GM12892 (cell line): ENCODE measurements at regions not wholly inside any gene's neighbourhood (a gene's known extent, or its start where the extent isn't known, plus 50 kb on each side); places are given as distances from the start of the nearest gene placed in this dataset.

Experiments
- DNase-seq: peaks from one replicate; pipeline ENCODE4 v3.0.0; 2011; ENCODE audit not compliant: insufficient read length
- FAIRE-seq: peaks from 2 replicates; lab custom pipeline; 2011; peaks lifted over from hg19 to GRCh38; lab: Jason Lieb, UNC
- POLR2A ChIP-seq: IDR thresholded peaks from 2 replicates; pipeline ENCODE4 v1.6.1; 2011; ENCODE audit warnings: low read depth, low read length, control low read depth
- POLR2AphosphoS5 ChIP-seq: IDR thresholded peaks from 2 replicates; pipeline ENCODE4 v1.6.1; 2011; ENCODE audit warnings: low read depth, low read length, control low read depth
- TAF1 ChIP-seq: IDR thresholded peaks from 2 replicates; pipeline ENCODE4 v1.6.1; 2011; ENCODE audit warnings: low read depth, mild to moderate bottlenecking, control low read depth, low read length, borderline replicate concordance

GRCh38 chr2:216791303-216791702 is 68.6 kb downstream of the TNP1 start:
- DNase-seq (no peak), FAIRE-seq (no peak)
- no peak for TF ChIP-seq TAF1
- TF ChIP-seq POLR2AphosphoS5: no peak
- no peak for TF ChIP-seq POLR2A

GRCh38 chr2:216789081-216789480 is 70.8 kb downstream of the TNP1 start:
- TF ChIP-seq POLR2AphosphoS5: no peak
- no peak for TF ChIP-seq POLR2A
- no peak for TF ChIP-seq TAF1
- DNase-seq (no peak), FAIRE-seq (no peak)

GRCh38 chr2:216787851-216788540 is 71.9 kb downstream of the TNP1 start:
- DNase-seq (no peak), FAIRE-seq (no peak)
- TF ChIP-seq TAF1 (no peak), POLR2AphosphoS5 (no peak), POLR2A (no peak)

GRCh38 chr2:216786676-216787075 is 73.2 kb downstream of the TNP1 start:
- no peak for FAIRE-seq
- no peak for TF ChIP-seq TAF1
- no peak for TF ChIP-seq POLR2A
- no peak for TF ChIP-seq POLR2AphosphoS5

GRCh38 chr2:216784456-216784855 is 75.4 kb downstream of the TNP1 start:
- no peak for TF ChIP-seq POLR2A
- TF ChIP-seq POLR2AphosphoS5: no peak
- TF ChIP-seq TAF1: no peak
- DNase-seq: no peak
- FAIRE-seq: no peak

More at GRCh38 chr2:216786676-216787075, 73.2 kb downstream of the TNP1 start:
- no peak for DNase-seq

GRCh38 chr2:216781709-216782108 is 78.2 kb downstream of the TNP1 start:
- no peak for FAIRE-seq
- no peak for TF ChIP-seq TAF1
- no peak for TF ChIP-seq POLR2AphosphoS5
- no peak for TF ChIP-seq POLR2A
- no peak for DNase-seq

GRCh38 chr2:216780843-216781242 is 79.0 kb downstream of the TNP1 start:
- TF ChIP-seq POLR2A (no peak), POLR2AphosphoS5 (no peak), TAF1 (no peak)
- DNase-seq (no peak), FAIRE-seq (no peak)

GRCh38 chr2:216777637-216778273 is 82.1 kb downstream of the TNP1 start:
- TF ChIP-seq POLR2AphosphoS5 (no peak), POLR2A (no peak), TAF1 (no peak)
- FAIRE-seq (peak; percentile 92), DNase-seq (peak; percentile 37)

GRCh38 chr2:216776066-216776850 is 80.9 kb upstream of the IGFBP5 start:
- no peak for DNase-seq
- no peak for FAIRE-seq
- TF ChIP-seq POLR2A: no peak
- TF ChIP-seq POLR2AphosphoS5: no peak
- TF ChIP-seq TAF1: no peak

GRCh38 chr2:216775043-216775453 is 79.7 kb upstream of the IGFBP5 start:
- FAIRE-seq: no peak
- TF ChIP-seq TAF1 (no peak), POLR2AphosphoS5 (no peak), POLR2A (no peak)
- no peak for DNase-seq

- no peak for TF ChIP-seq POLR2AphosphoS5
- TF ChIP-seq POLR2A: no peak
- no peak for TF ChIP-seq TAF1
- DNase-seq (no peak), FAIRE-seq (no peak)
These were observed 79.3 kb upstream of the IGFBP5 start for GRCh38 chr2:216774620-216775019.
